GOT3 (cell line): ENCODE measurements at regions not wholly inside any gene's neighbourhood (a gene's known extent, or its start where the extent isn't known, plus 50 kb on each side); places are given as distances from the start of the nearest gene placed in this dataset.
"Not testable (repeated sequence)": the region's sequence is repeated elsewhere in the genome, so short reads cannot be mapped to it uniquely, and the experiment has no call there.

Experiments
- DNase-seq: peaks from one replicate; lab custom pipeline; 2025; ENCODE audit warnings: mixed read lengths; lab: John Stamatoyannopoulos, UW

DNA sequence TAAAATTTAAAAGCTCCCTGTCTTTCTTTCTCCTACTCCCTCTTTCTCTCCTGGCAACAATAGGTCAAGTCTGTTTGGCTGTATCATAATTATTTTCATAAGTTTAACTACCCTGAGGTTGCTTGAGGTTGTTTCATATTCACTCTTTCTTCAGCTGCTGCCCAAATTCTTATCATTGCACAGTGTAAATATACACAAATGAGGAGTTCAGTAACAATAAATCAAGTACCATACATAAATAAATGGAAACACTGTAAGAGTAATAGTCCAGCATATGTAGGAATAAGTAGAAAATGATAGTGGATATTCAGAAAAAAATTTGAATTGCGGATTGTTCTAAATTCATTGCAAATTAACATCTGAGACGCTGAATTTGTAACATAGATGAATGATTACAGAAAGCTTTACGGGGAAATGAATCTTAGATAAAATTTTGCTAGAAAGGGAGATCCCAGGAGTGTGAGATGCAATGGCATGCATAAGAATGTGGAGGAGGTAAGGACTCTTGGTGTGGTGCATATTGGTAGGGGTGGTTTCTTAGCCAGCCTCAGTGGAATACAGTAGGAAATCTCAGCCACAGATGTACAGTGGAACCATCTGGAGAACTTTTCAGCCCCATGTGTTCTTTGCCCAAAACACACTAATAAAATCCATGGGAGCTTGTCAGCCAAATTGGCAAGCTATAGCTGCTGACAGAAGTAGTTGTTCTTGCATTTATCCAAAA is 480.7 kb downstream of the HTR1B start:
- DNase-seq = no peak

DNA sequence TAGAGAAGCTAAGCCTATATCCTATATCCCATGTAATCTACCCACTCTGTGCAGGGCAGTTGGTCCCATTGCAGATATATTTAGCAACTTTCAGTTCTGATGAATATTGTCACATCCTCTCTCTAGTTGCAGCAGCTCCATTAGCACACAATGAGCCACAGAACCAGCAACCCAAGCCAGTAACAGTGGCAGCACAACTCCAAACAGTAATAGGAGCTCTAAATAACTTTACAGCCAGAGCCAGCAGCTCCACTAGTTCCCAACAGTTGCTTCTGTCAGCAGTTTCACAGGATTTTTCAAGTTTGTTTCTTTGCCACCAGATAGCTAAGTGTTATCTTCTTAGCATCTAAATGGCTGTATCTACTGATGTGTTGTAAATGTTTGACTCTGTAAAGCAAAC is 490.8 kb downstream of the HTR1B start:
- DNase-seq = no peak

DNA sequence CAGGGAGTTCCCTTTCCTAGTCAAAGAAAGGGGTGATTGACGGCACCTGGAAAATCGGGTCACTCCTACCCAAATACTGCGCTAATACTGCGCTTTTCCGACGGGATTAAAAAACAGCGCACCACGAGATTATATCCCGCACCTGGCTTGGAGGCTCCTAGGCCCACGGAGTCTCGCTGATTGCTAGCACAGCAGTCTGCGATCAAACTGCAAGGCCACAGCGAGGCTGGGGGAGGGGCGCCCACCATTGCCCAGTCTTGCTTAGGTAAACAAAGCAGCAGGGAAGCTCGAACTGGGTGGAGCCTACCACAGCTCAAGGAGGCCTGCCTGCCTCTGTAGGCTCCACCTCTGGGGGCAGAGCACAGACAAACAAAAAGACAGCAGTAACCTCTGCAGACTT is 504.1 kb downstream of the HTR1B start:
- not testable (repeated sequence) for DNase-seq

DNA sequence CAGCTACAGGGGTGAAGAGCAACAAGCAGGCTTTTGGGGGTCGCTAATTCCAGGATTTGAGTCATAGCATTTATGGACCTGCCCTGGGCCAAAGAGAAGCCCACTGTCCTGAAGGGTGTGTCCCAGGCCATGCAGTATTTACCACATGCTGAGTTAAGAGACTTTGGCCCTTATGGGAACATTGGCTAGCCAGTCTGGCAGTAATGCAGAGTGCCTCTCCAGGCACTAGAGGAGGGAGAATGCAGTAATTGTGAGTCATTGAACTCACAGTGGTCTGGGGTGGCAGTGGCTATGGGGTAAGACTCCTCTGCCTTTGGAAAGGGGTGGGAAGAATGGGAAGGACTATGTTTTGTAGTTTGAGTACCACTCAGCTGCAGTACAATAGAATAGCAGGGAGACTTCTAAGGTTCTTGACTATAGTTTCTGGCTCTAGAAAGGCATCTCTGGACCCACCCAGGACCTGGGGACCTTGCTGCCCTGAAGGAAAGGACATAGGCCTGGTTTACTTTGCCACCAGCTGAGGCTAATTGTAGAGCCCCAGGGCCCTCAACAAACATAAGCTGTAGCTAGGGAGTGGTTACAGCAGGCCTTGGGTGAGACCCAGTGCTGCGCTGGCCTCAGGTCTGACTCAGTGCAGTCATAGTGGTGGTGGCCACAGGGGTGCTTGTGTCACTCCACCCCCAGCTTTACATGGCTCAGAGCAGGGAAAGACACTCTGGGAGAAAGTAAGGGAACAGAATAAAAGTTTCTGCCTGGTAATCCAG is 520.9 kb downstream of the HTR1B start:
- DNase-seq = no peak

DNA sequence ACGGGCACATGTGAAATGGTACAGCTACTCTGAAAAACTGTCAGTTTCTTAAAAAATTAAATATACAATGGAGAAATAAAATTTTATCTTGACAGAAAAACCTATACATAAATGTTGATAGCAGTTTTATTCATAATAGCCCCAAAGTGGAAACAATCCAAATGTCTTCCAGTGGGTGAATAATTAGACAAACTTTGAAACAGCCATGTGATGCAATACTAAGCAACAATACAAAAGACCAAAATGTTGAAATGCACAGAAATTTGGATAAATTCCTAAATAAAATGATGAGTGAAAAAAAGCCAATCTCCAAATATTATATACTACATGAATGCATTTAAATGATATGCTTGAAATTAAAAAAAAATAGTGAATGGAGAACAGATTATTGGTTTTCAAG is 523.1 kb downstream of the HTR1B start:
- no peak for DNase-seq

DNA sequence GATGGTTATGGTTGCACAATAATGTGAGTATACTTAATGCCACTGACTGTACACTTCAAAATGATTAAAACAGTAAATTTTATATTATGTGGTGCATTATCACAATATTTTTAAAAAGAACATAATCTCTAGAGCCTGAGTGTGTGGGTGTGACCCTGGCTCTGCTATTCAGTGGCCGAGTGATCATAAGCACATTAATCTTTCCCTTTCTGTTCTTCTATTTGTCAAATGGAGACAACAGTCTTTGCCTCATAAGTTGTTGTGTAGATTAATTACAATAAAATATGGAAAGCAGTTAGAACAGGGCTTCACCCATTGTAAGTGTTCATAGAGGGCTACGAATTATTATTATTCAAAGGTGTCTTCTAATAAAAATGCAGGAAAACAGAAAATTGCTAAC is 548.6 kb downstream of the HTR1B start:
- no peak for DNase-seq

DNA sequence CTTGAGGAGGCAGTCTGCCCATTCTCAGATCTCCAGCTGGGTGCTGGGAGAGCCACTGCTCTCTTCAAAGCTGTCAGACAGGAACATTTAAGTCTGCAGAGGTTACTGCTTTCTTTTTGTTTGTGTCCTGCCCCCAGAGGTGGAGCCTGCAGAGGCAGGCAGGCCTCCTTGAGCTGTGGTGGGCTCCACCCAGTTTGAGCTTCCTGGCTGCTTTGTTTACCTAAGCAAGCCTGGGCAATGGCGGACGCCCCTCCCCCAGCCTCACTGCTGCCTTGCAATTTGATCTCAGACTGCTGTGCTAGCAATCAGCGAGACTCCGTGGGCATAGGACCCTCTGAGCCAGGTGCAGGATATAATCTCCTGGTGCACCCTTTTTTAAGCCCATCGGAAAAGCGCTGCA is 557.8 kb downstream of the HTR1B start:
- DNase-seq = not testable (repeated sequence)

DNA sequence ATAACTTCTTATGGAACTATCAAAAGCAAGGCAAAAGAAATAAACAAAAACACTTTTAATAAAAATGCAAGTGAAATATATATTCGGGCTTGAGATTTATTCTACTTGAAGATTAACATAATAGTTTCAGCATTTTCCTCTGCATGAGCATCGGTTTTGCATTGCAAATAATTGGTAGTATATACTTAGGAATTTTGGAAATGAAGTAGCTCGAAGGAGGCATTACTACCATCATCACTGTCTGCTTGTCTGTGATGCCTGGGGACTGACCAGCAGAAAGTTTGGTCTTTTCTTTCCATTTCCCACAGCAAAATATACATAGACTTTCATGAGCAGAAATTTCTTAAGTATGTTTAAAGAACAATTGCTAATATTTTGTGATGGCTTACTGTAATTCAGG is 570.7 kb downstream of the HTR1B start:
- DNase-seq = no peak

DNA sequence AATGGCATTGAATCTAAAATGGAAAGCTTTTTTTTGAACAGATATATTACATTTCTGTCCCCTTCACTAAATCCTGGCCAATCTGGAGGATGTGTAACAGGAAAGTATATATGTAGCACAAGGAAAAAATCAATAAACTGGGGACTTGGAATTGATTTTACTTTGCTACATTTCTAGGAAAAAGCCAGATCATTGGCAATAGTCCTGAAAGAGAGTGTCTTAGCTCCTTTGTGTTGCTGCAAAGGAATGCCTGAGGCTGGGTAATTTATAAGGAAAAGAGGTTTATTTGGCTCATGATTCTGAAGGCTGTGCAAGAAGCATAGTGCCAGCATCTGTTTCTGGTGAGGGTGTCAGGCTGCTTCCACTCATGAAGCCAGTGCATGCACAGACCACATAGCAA is 574.9 kb downstream of the HTR1B start:
- DNase-seq = no peak

DNA sequence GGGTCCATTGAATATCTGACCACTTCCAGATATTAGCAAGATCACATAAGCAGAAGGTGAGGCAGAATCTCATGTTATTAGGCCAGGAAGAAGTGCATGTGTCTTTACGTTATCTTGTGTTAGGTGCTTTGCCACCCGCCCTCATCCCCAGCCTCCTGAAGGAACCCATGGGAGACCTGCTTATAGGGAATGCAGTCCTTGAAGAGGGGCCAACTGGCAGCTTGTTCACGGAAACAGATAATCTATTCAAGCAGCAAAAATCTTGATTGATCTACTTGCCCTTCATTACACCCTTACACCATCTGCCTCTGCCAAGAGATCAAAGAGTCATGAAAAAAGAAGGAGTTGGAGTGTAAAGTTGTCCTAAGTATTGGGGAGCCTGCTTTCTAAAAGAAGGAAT is 576.4 kb downstream of the HTR1B start:
- DNase-seq = no peak

DNA sequence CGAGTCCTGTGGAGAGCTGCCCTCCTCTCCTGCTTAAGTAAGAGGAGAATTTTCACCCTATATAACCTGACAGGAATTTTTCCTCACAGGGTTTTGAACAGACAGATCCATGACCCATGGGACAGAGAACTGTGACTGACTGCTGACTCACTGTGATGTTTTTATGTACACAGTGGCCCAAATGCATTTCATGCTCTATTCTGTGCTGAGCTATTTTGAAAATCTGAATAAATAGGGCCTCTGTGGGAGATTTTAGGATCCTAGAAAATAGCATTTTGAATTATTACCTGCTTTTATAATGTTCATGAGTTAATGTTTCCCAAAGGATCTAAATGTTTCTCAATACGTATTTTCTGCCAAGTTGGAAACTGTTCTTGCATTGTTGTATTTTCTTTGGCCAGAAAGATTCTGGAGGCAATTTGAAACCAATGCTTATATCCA is 577.4 kb downstream of the HTR1B start:
- no peak for DNase-seq

DNA sequence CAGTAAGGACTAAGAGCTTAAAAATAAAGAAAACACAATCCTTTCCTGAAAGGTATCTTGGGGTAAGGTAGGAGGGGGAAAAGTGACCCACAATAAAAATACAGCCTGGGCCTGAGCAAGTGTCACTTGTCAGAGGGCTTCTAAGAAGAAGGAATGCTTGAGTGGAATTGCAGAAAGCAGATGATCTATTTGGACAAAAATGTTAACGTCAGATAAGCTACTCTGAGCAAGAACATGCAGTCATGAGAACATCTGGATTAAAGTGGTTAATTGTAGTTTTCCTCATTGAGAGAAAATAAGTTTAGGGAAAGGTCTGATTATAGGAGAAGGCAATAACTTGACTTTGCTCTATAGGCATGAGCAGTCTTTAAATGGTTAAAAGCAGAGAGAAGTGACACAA is 581.9 kb downstream of the HTR1B start:
- no peak for DNase-seq

DNA sequence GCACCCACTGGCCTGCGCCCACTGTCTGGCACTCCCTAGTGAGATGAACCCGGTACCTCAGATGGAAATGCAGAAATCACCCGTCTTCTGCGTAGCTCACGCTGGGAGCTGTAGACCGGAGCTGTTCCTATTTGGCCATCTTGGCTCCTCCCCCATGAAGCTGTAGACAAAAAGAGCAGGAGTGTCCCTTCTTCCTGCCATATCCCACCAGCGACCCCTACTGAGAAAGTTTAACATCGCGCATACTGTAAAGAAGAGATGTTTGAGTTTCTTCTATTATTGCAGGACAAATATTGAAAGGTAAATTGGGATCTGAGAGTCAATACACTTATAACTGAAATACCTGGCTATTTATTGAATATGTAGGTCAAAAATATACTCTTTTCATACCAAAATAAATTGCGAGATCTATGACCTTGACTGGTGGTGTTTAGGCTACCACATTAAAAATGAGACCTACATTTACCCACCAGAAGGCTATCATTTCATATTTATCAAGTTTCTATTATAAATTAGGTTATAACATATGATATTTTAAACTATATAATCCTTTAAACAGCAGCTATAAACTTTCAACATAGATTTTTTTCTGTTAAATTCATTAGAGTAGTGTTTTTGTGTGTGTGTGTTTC is 586.3 kb downstream of the HTR1B start:
- no peak for DNase-seq

DNA sequence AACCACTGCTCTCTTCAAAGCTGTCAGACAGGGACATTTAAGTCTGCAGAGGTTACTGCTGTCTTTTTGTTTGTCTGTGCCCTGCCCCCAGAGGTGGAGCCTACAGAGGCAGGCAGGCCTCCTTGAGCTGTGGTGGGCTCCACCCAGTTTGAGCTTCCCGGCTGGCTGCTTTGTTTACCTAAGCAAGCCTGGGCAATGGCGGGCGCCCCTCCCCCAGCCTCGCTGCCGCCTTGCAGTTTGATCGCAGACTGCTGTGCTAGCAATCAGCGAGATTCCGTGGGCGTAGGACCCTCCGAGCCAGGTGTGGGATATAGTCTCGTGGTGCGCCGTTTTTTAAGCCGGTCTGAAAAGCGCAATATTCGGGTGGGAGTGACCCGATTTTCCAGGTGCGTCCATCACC is 586.9 kb downstream of the HTR1B start:
- DNase-seq = not testable (repeated sequence)

DNA sequence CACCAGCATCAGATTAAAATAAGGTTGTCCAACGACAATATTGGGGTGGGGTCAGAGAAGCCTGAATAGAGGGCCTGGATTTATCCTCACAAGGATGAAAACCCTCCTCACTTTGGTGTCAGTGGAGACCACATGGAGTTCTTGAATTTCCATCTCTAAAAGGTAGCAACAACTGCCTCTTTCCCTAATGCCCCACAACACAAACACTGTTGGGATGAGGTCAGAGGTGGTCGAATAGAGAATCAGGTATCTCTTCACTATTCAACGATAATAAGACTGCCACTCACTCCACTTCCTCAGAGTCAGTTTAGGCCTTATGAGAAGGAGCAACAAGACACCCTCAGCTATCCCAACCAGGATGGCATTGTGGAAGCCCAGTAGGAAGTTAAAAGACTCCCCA is 596.1 kb downstream of the HTR1B start:
- no peak for DNase-seq

DNA sequence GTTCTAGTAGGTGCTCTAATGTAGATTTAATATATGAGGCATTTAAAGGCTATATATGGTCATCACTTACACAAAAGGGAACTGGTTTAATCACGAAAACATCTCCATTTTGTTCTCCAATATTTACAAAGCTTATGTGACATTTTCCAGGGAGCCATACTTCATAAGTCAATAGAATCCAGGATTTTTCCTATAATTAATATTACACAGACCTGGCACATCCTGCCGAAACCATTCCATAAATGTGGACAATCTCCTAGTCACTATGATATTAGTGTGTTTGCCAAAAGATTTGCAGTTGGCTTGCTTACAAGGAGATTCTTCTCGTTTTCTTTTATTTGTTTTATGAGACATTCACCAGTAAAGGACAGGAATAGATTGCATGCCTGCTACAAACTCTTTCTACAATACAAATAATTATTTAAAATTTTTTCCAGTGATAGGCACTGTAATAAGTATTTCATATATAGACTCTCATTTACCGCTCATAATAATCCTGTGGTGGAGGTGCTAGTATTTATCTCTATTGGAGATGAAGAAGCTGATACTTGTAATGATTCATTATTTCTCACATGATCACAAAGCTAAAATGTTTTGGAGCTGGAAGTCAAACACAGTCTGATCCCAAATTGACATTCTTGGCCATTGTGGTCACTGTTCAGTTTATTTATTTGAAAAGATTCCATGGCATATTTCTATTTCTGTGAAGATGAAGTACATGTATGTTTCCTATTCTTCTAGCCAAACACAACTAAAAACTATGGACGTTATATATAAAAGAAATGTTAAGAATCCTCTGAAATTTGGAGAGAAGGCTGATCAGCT is 597.0 kb downstream of the HTR1B start:
- no peak for DNase-seq

DNA sequence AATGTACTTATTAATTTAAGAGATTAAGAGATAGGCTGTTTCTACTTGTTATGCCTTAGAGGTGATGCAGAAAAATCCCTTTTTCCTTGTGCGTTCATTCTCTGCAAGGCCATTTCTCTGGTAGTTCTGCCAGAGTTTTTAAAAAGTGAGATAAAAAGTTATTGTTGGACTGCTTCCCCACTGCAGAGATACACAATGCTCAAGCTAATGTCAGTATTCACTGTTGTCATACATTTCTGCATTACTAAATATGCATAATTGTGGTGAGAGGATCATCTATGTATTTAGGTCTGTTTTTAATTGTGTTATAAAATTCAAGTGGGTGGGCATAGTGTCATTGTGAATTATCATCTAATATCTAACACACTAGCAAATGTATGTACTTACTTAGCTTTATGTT is 600.4 kb downstream of the HTR1B start:
- DNase-seq = no peak

DNA sequence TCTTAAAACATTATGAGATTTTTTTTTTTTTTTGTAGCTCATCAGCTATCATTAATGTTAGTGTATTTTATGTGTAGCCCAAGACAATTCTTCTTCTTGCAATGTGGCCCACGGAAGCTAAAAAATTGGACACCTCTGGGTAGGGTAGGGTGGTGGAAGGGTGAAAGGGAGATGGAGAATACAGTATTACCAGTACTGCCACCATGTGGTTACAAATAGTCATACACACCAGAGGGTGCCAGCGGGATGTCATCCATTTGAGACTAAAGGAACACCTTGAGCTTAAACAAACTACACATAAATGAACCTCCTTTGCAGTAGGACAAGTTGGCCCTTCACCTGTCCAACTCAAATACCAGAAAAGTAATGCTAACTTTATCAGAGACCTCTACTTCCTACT is 601.9 kb downstream of the HTR1B start:
- no peak for DNase-seq

DNA sequence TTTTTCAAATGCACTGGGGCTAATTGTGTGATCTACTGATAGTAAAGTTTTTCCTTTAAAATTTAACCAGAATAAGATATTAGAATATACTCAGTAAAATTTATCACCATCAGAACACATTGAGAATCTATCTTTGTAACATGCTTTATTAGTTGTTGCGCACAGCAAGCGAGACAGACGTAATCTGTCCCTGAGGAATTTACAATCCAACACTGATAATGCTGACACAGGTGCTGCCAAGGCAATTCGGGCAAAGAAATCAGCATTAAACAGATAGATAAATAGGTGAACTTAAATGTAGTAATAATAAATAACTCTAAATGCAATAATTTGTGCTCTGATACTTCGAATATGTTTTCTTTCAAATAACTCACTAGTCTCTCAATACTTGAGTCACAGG is 607.2 kb downstream of the HTR1B start:
- DNase-seq = no peak

DNA sequence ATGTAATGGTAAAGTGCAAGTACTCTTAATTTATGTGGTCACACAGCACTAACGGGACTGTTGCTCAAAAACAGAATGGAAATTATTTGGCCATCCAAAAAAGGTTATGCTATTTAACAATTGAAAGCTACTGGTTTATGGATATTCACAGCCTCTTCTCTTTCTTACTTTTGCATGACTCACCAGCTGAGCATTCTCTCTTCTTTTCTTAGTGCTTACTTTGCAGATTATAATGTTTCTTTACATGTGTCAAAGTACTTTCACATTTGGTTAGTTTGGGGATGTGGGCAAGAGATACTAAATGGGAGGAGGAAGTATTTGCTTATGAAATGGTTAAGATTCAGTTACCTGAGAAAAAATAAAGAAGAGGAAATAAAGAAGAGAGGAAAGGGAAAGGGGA is 610.5 kb downstream of the HTR1B start:
- no peak for DNase-seq

DNA sequence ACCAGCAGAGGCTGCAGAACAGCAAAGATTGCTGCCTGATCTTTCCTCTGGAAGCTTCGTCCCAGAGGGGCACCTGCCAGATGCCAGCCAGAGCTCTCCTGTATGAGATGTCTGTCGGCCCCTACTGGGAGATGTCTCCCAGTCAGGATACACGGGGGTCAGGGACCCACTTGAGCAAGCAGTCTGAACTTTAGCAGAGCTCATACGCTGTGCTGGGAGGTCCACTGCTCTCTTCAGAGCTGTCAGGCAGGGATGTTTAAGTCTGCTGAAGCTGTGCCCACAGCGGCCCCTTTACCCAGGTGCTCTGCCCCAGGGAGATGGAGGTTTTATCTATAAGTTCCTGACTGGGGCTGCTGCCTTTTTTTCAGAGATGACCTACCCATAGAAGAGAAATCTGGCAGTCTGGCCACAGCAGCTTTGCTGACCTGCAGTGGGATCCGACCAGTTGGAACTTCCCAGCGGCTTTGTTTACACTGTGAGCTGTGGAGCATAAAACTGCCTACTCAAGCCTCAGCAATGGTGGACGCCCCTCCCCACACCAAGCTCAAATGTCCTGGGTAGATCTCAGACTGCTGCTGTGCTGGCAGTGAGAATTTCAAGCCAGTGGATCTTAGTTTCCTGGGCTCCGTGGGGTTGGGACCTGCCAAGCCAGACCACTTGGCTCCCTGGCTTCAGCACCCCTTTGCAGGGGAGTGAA is 613.9 kb downstream of the HTR1B start:
- not testable (repeated sequence) for DNase-seq
